Cardiac muscle cell (in vitro differentiated cells and primary cell): ENCODE measurements at regions not wholly inside any gene's neighbourhood (a gene's known extent, or its start where the extent isn't known, plus 50 kb on each side); places are given as distances from the start of the nearest gene placed in this dataset.
"Not testable (repeated sequence)": the region's sequence is repeated elsewhere in the genome, so short reads cannot be mapped to it uniquely, and the experiment has no call there.

ENCODE experiments used
- DNase-seq, 2 donors: peaks; one replicate each; pipeline versions ENCODE4 v3.0.0 to v3.0.0-alpha.2; 2010 to 2017; ENCODE audit warnings: low read depth in 1 of 2, low spot score in 1 of 2
- H3K27ac ChIP-seq: fragments of 200-600 bp; sonication (generic); 2 replicates; pipeline ENCODE4 v1.5.1; 2016
- H3K27me3 ChIP-seq: fragments of 200-600 bp; sonication (generic); 2 replicates; pipeline ENCODE4 v1.6.0; 2016; ENCODE audit warnings: control low read depth
- H3K36me3 ChIP-seq: fragments of 200-600 bp; sonication (generic); 2 replicates; pipeline ENCODE4 v1.5.1; 2016; ENCODE audit warnings: control low read depth
- H3K4me1 ChIP-seq: fragments of 200-600 bp; sonication (generic); 2 replicates; pipeline ENCODE4 v1.8.1; 2017; ENCODE audit warnings: low read depth, mild to moderate bottlenecking, mixed run types
- H3K4me3 ChIP-seq: fragments of 200-600 bp; sonication (generic); 2 replicates; pipeline ENCODE4 v1.5.1; 2016; ENCODE audit warnings: mild to moderate bottlenecking
- H3K9me3 ChIP-seq: fragments of 200-600 bp; sonication (generic); 2 replicates; pipeline ENCODE4 v1.5.1; 2017; ENCODE audit warnings: low read depth, mild to moderate bottlenecking, control low read depth
- CTCF ChIP-seq: IDR thresholded peaks from 2 replicates; pipeline ENCODE4 v1.5.1; 2012; ENCODE audit warnings: low read depth, mild to moderate bottlenecking, low read length

- Histone ChIP-seq H3K36me3 (no peaks in the 10 kb centered on the region), H3K9me3 (no peaks in the 10 kb centered on the region), H3K27ac (no peak overlapping the region)
Measured at GRCh38 chr6:1212919-1213318, 99.0 kb upstream of the FOXQ1 start.

DNA sequence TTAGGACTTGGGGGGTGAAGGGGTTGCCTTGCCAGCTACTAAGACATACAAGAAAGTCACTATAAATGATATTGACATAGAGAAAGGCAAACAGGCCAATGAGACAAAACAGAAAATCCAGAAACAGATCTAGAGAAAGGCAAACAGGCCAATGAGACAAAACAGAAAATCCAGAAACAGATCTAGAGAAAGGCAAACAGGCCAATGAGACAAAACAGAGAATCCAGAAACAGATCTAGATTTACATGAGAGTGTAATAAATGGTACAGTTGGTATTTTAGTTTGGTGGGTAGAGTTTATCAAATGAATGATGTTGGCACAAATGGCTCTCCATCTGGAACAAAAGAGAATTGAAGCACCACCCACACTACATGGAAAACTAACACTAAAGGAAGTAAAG is 99.8 kb upstream of the FOXQ1 start:
- H3K4me1 ChIP-seq, H3K4me3 ChIP-seq, H3K9me3 ChIP-seq, DNase-seq, H3K36me3 ChIP-seq, H3K27me3 ChIP-seq, H3K27ac ChIP-seq: not testable (repeated sequence)

More at GRCh38 chr6:1212919-1213318, 99.0 kb upstream of the FOXQ1 start:
- Histone ChIP-seq H3K27me3 (no peaks in the 10 kb centered on the region), H3K4me3 (no peak overlapping the region), H3K4me1 (peaks cover 7% of the 10 kb centered on the region)
- DNase-seq = no peak
- TF ChIP-seq CTCF = no peak

DNA sequence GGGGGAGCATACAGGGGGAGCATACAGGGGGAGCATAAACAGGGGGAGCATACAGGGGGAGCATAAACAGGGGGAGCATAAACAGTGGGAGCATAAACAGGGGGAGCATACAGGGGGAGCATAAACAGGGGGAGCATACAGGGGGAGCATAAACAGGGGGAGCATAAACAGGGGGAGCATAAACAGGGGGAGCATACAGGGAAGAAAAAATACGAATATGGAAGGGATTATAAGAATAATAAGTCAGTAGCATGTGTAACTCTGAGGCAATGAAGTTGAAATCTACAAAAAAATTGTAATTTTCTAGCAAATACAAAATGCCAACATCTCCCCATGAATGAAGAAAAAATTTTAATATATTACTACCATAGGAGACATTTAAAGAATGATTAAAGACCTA is 101.3 kb upstream of the FOXQ1 start:
- H3K27me3 ChIP-seq, H3K4me3 ChIP-seq: not testable (repeated sequence)

GRCh38 chr6:1208876-1209275 is 103.0 kb upstream of the FOXQ1 start:
- H3K4me1 ChIP-seq = no peaks in the 10 kb centered on the region
- H3K4me3 ChIP-seq = no peak overlapping the region
- no peaks in the 10 kb centered on the region for H3K9me3 ChIP-seq
- no peak overlapping the region for H3K27ac ChIP-seq
- TF ChIP-seq CTCF = no peak
- H3K27me3 ChIP-seq = no peaks in the 10 kb centered on the region
- no peaks in the 10 kb centered on the region for H3K36me3 ChIP-seq
- no peak for DNase-seq

More for the DNA sequence above, 101.3 kb upstream of the FOXQ1 start:
- not testable (repeated sequence) for DNase-seq, H3K4me1 ChIP-seq, H3K9me3 ChIP-seq, H3K27ac ChIP-seq, H3K36me3 ChIP-seq

DNA sequence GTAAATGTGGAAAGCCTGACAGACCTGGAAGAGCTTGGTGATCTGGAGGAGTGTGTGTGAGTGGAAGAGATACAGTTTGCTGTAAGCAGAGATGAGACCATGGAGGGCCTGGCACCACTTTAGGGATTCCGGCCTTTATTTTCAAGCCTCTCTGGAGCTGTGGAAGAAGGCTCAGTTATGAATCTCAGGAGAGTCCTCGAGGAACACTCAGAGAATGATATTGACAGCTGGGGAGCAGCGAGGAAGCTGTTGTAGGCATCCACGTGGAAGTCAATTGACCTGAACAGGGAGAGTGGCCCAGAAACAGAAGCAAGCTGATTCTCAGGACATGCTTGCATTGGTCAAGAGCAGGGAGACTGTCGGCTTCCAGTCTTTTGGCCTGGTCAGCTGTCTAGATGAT is 108.4 kb upstream of the FOXQ1 start:
- DNase-seq = no peak
- Histone ChIP-seq H3K27me3 (no peaks in the 10 kb centered on the region), H3K36me3 (no peaks in the 10 kb centered on the region), H3K9me3 (no peaks in the 10 kb centered on the region), H3K4me3 (no peak overlapping the region), H3K27ac (no peak overlapping the region), H3K4me1 (no peaks in the 10 kb centered on the region)
- TF ChIP-seq CTCF = no peak

GRCh38 chr6:1202201-1202600 is 109.7 kb upstream of the FOXQ1 start:
- Histone ChIP-seq H3K27me3 (no peaks in the 10 kb centered on the region), H3K27ac (no peak overlapping the region), H3K9me3 (no peaks in the 10 kb centered on the region), H3K36me3 (no peaks in the 10 kb centered on the region), H3K4me3 (no peak overlapping the region), H3K4me1 (no peaks in the 10 kb centered on the region)
- TF ChIP-seq CTCF = no peak
- no peak for DNase-seq

GRCh38 chr6:1201547-1202200 is 110.2 kb upstream of the FOXQ1 start:
- no peak overlapping the region for H3K27ac ChIP-seq
- DNase-seq = no peak
- TF ChIP-seq CTCF = no peak

More at GRCh38 chr6:1201547-1202200, 110.2 kb upstream of the FOXQ1 start:
- Histone ChIP-seq H3K36me3 (no peaks in the 10 kb centered on the region), H3K27me3 (no peaks in the 10 kb centered on the region), H3K4me3 (no peak overlapping the region), H3K9me3 (no peaks in the 10 kb centered on the region), H3K4me1 (no peaks in the 10 kb centered on the region)
